CD4-positive, CD25-positive, alpha-beta regulatory T cell (primary cell): ENCODE measurements at regions not wholly inside any gene's neighbourhood (a gene's known extent, or its start where the extent isn't known, plus 50 kb on each side); places are given as distances from the start of the nearest gene placed in this dataset.

Experiments
- ATAC-seq, 2 donors: fragments of 150-1000 bp; cut with Tn5 transposase; one replicate each; pipeline ENCODE4 v1.10.0; 2021; ENCODE audit warnings: low read depth in 2 of 2, moderate number of reproducible peaks in 2 of 2, moderate library complexity in 1 of 2
- DNase-seq, 3 donors: peaks; one replicate each; pipeline versions ENCODE4 v3.0.0 to v3.0.0-alpha.2; 2012 to 2022; ENCODE audit warnings: mixed read lengths in 1 of 3
- H3K27ac ChIP-seq: one replicate; pipeline ENCODE4 v1.7.0; 2013; ENCODE audit warnings: mild to moderate bottlenecking, low read length; ENCODE audit not compliant: insufficient read depth, poor library complexity, severe bottlenecking
- H3K27me3 ChIP-seq: one replicate; pipeline ENCODE4 v1.7.0; 2013; ENCODE audit warnings: low read length; ENCODE audit not compliant: control insufficient read depth, insufficient read depth
- H3K36me3 ChIP-seq: one replicate; pipeline ENCODE4 v1.7.0; 2013; ENCODE audit warnings: mild to moderate bottlenecking, low read length, moderate library complexity; ENCODE audit not compliant: control insufficient read depth, insufficient read depth
- H3K4me1 ChIP-seq: 2 replicates; pipeline ENCODE4 v1.7.0; 2013; ENCODE audit warnings: mild to moderate bottlenecking, low read length; ENCODE audit not compliant: insufficient read depth, control insufficient read depth, poor library complexity, severe bottlenecking
- H3K4me3 ChIP-seq: one replicate; pipeline ENCODE4 v1.7.0; 2013; ENCODE audit warnings: low read depth, mild to moderate bottlenecking, low read length, moderate library complexity
- H3K9me3 ChIP-seq, 2 experiments: 1 replicate in 1 of 2; 2 replicates in 1 of 2; pipeline ENCODE4 v1.7.0; 2013; ENCODE audit warnings: low read length in 2 of 2, mild to moderate bottlenecking in 1 of 2, moderate library complexity in 1 of 2; ENCODE audit not compliant: control insufficient read depth in 2 of 2
- H3K27ac Mint-ChIP-seq, 3 donors: one replicate each; pipeline ENCODE4 v1.8.0; 2020 to 2022; ENCODE audit warnings: mild to moderate bottlenecking in 3 of 3, mixed read lengths in 3 of 3, moderate library complexity in 2 of 3
- H3K27me3 Mint-ChIP-seq: one replicate; pipeline ENCODE4 v1.8.0; 2022; ENCODE audit warnings: mild to moderate bottlenecking, mixed read lengths
- H3K36me3 Mint-ChIP-seq: one replicate; pipeline ENCODE4 v1.8.0; 2020; ENCODE audit warnings: mixed read lengths
- H3K4me1 Mint-ChIP-seq, 4 donors: one replicate each; pipeline ENCODE4 v1.8.0; 2020 to 2022; ENCODE audit warnings: mixed read lengths in 4 of 4, mild to moderate bottlenecking in 1 of 4
- H3K4me3 Mint-ChIP-seq, 4 donors: one replicate each; pipeline ENCODE4 v1.8.0; 2020 to 2022; ENCODE audit warnings: mild to moderate bottlenecking in 4 of 4, mixed read lengths in 4 of 4, moderate library complexity in 3 of 4
- H3K9me3 Mint-ChIP-seq, 7 donors: one replicate each; pipeline ENCODE4 v1.8.0; 2020 to 2022; ENCODE audit warnings: mixed read lengths in 7 of 7, mild to moderate bottlenecking in 3 of 7, moderate library complexity in 2 of 7

DNA sequence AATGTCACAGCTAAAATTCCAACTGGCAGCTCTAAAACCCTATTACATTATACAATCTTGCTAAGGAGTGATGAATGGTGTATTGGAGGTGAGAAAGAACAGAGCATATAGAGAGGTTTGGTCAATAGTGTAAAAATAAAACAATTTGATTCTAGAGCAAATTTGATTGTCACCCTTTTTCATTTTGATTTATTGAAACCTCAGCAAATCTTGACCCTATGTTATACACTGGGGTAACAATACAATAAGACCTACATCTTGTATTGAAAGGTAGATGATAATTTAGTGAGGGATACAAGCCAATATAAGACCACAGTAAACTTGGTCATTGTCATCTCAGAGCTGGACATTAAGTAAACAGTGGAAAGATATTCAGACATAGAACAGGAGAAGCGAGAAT lies 671.9 kb downstream of the IRS1 start:
- no peak overlapping the region for H3K27ac Mint-ChIP-seq
- no peaks in the 10 kb centered on the region for H3K4me1 Mint-ChIP-seq
- H3K36me3 Mint-ChIP-seq = no peaks in the 10 kb centered on the region
- H3K4me3 Mint-ChIP-seq = no peak overlapping the region
- Histone ChIP-seq H3K36me3 (no peaks in the 10 kb centered on the region), H3K4me1 (no peaks in the 10 kb centered on the region), H3K27ac (no peak overlapping the region), H3K4me3 (no peak overlapping the region), H3K27me3 (no peaks in the 10 kb centered on the region), H3K9me3 (no peaks in the 10 kb centered on the region)
- DNase-seq = no peak
- H3K9me3 Mint-ChIP-seq = peaks cover 0 to 2% (median 0%) of the 10 kb centered on the region in 7 donors
- ATAC-seq = no peak
- H3K27me3 Mint-ChIP-seq = no peaks in the 10 kb centered on the region

- no peaks in the 10 kb centered on the region for H3K9me3 ChIP-seq
Observed at GRCh38 chr2:226126104-226126503, 673.5 kb downstream of the IRS1 start.

GRCh38 chr2:226125176-226125883 lies 674.3 kb downstream of the IRS1 start:
- no peak overlapping the region for H3K27ac ChIP-seq
- Mint-ChIP-seq H3K4me1 (no peaks in the 10 kb centered on the region), H3K27ac (no peak overlapping the region), H3K36me3 (no peaks in the 10 kb centered on the region), H3K9me3 (peaks cover 0 to 2% (median 0%) of the 10 kb centered on the region in 7 donors), H3K4me3 (no peak overlapping the region), H3K27me3 (no peaks in the 10 kb centered on the region)
- no peak overlapping the region for H3K4me3 ChIP-seq
- DNase-seq (no peak), ATAC-seq (no peak)
- no peaks in the 10 kb centered on the region for H3K9me3 ChIP-seq
- no peaks in the 10 kb centered on the region for H3K36me3 ChIP-seq
- no peaks in the 10 kb centered on the region for H3K4me1 ChIP-seq
- H3K27me3 ChIP-seq = no peaks in the 10 kb centered on the region

More at GRCh38 chr2:226126104-226126503, 673.5 kb downstream of the IRS1 start:
- DNase-seq = no peak
- Mint-ChIP-seq H3K4me1 (no peaks in the 10 kb centered on the region), H3K4me3 (no peak overlapping the region), H3K9me3 (peaks cover 0 to 2% (median 0%) of the 10 kb centered on the region in 7 donors), H3K36me3 (no peaks in the 10 kb centered on the region), H3K27ac (no peak overlapping the region), H3K27me3 (no peaks in the 10 kb centered on the region)
- Histone ChIP-seq H3K27ac (no peak overlapping the region), H3K36me3 (no peaks in the 10 kb centered on the region), H3K4me3 (no peak overlapping the region), H3K27me3 (no peaks in the 10 kb centered on the region), H3K4me1 (no peaks in the 10 kb centered on the region)
- no peak for ATAC-seq

DNA sequence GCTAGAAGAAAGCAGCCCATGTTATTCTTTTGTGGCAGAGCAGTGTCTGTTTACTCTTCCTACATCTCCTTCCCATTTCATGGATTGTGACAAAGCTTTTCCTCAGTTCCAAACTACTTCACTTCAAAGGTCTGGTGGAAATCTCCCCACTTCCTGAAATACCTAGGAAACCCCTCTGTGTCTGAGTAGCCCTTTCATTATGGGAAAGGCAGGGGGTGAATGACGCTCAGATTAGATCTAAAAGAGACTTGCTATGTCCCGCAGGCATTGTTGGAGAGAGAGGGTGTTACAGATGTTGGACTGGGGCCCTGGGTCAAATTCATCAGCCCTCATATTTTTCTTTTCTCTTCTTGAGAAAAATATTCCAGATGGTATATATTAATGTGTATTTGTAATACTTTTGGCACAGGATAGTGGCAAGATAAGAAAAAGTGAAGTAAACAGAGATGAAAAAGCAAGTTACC lies 675.0 kb downstream of the IRS1 start:
- ATAC-seq (no peak), DNase-seq (no peak)
- H3K9me3 Mint-ChIP-seq = peaks cover 0 to 2% (median 0%) of the 10 kb centered on the region in 7 donors
- no peaks in the 10 kb centered on the region for H3K27me3 Mint-ChIP-seq
- Histone ChIP-seq H3K9me3 (no peaks in the 10 kb centered on the region), H3K27ac (no peak overlapping the region), H3K4me1 (no peaks in the 10 kb centered on the region), H3K36me3 (no peaks in the 10 kb centered on the region), H3K4me3 (no peak overlapping the region), H3K27me3 (no peaks in the 10 kb centered on the region)
- H3K4me3 Mint-ChIP-seq = no peak overlapping the region
- no peak overlapping the region for H3K27ac Mint-ChIP-seq
- no peaks in the 10 kb centered on the region for H3K36me3 Mint-ChIP-seq
- H3K4me1 Mint-ChIP-seq = no peaks in the 10 kb centered on the region

DNA sequence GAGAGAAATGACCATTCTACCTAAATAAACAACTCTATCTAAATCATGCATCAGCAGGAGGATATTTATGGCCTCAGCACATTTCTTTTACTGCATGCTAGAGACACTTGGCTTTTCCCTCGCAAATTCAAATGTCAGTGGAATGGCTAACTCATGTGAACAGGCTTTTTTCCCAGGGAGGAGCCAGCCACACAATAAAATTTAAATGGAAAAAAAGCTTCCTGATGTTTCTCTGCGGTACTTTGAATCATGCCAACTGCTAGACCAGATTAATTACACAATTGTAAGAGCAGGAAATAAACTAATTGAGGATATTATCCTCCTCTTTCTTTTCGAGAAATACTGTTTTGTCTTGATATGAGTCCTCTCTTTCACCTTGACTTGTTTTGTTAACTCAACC lies 676.3 kb downstream of the IRS1 start:
- no peak overlapping the region for H3K27ac Mint-ChIP-seq
- H3K36me3 ChIP-seq = no peaks in the 10 kb centered on the region
- H3K4me1 Mint-ChIP-seq = no peaks in the 10 kb centered on the region
- H3K4me3 ChIP-seq = no peak overlapping the region
- H3K4me1 ChIP-seq = no peaks in the 10 kb centered on the region
- peaks cover 0 to 2% (median 0%) of the 10 kb centered on the region in 7 donors for H3K9me3 Mint-ChIP-seq
- H3K9me3 ChIP-seq = no peaks in the 10 kb centered on the region
- DNase-seq = no peak
- no peaks in the 10 kb centered on the region for H3K27me3 Mint-ChIP-seq
- H3K36me3 Mint-ChIP-seq = no peaks in the 10 kb centered on the region
- H3K27me3 ChIP-seq = no peaks in the 10 kb centered on the region
- no peak overlapping the region for H3K4me3 Mint-ChIP-seq
- no peak overlapping the region for H3K27ac ChIP-seq
- ATAC-seq = no peak

- Histone ChIP-seq H3K4me1 (no peaks in the 10 kb centered on the region), H3K36me3 (no peaks in the 10 kb centered on the region), H3K4me3 (no peak overlapping the region), H3K27me3 (no peaks in the 10 kb centered on the region), H3K9me3 (no peaks in the 10 kb centered on the region), H3K27ac (no peak overlapping the region)
- Mint-ChIP-seq H3K4me1 (no peaks in the 10 kb centered on the region), H3K36me3 (no peaks in the 10 kb centered on the region), H3K9me3 (peaks cover 0 to 2% (median 0%) of the 10 kb centered on the region in 7 donors), H3K27me3 (no peaks in the 10 kb centered on the region), H3K4me3 (no peak overlapping the region), H3K27ac (no peak overlapping the region)
- DNase-seq = no peak
- ATAC-seq = no peak
Observed at GRCh38 chr2:226122041-226122440, 677.6 kb downstream of the IRS1 start.

DNA sequence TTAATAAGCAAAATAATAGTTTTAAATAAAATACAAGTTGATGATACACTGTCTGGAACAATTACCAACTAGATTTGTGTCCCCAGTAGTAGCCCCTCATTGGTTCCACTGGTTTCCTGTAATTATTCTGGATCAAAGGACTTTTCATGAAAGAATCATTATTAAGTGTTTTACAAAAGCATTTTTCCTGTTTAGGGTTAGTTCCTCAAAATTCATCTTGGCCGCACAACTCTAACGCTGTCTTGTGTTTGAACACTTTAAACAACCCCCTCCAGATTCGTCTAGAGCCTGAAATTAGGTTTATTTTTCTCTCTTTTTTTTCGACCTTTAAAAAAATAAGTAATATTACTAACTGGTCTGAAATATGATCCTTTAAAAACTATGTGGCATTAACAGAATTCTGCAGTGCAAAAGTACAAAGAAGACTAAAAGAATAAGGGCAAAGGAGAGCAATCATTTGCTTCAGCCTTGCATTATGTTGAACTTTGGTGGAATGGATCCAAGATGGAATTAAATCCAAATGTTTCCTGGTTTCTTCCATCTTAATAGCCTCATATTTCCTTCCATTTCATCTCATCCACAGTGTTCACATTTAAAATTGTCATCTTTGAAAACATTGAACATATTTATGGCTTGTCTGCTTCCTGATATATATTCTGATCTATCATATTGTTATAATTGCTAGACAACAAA lies 678.4 kb downstream of the IRS1 start:
- H3K9me3 Mint-ChIP-seq = peaks cover 0 to 2% (median 0%) of the 10 kb centered on the region in 7 donors
- no peaks in the 10 kb centered on the region for H3K4me1 Mint-ChIP-seq
- H3K27me3 Mint-ChIP-seq = no peaks in the 10 kb centered on the region
- Histone ChIP-seq H3K9me3 (no peaks in the 10 kb centered on the region), H3K36me3 (no peaks in the 10 kb centered on the region), H3K27me3 (no peaks in the 10 kb centered on the region), H3K4me3 (no peak overlapping the region), H3K27ac (no peak overlapping the region), H3K4me1 (no peaks in the 10 kb centered on the region)
- H3K4me3 Mint-ChIP-seq = no peak overlapping the region
- no peak overlapping the region for H3K27ac Mint-ChIP-seq
- no peaks in the 10 kb centered on the region for H3K36me3 Mint-ChIP-seq
- ATAC-seq = no peak
- DNase-seq = no peak
